ENCODE measurements at regions not wholly inside any gene's neighbourhood (a gene's known extent, or its start where the extent isn't known, plus 50 kb on each side); places are given as distances from the start of the nearest gene placed in this dataset.

GRCh38 chr5:125376059-125376641, 629.7 kb upstream of the ZNF608 start:
- intact Hi-C loops (cut with micrococcal nuclease): no loop called here
- Mint-ChIP-seq H3K36me3 (no peaks in the 10 kb centered on the region), H3K27me3 (ENCODE audit: low read depth in 2 of 2) (no peaks in the 10 kb centered on the region), H3K9me3 (no peaks in the 10 kb centered on the region), H3K27ac (no peak overlapping the region), H3K4me3 (no peak overlapping the region), H3K4me1 (no peaks in the 10 kb centered on the region)
- DNase-seq (no peak), ATAC-seq (no peak)
- Histone ChIP-seq H3K36me3 (ENCODE audit: control insufficient read depth, insufficient read depth, low read length) (no peaks in the 10 kb centered on the region), H3K27me3 (ENCODE audit: control insufficient read depth, insufficient read depth, low read length) (peaks cover 2% of the 10 kb centered on the region), H3K9me3 (ENCODE audit: control insufficient read depth, insufficient read depth, low read length) (no peaks in the 10 kb centered on the region), H3K27ac (ENCODE audit: low read length) (no peak overlapping the region), H3K4me1 (ENCODE audit: control insufficient read depth, insufficient read depth, low read length) (no peaks in the 10 kb centered on the region), H3K4me3 (ENCODE audit: low read length) (no peak overlapping the region)
- WGBS (ENCODE audit: insufficient coverage): 91% methylated on average over 12 of the region's 12 CpGs
- TF ChIP-seq CTCF (IDR thresholded peaks at IDR 0.05): no peak

- intact Hi-C loops (cut with micrococcal nuclease): no loop called here
- ATAC-seq: no peak
- WGBS (ENCODE audit: insufficient coverage): 100% methylated on average over 1 of the region's 1 CpG
Measured at GRCh38 chr5:125377141-125377540, 630.7 kb upstream of the ZNF608 start.

GRCh38 chr5:125381290-125381689, 634.9 kb upstream of the ZNF608 start:
- whole genome bisulfite sequencing (ENCODE audit: insufficient coverage): 100% methylated on average over 1 of the region's 6 CpGs
- Mint-ChIP-seq H3K4me1 (no peaks in the 10 kb centered on the region), H3K4me3 (no peak overlapping the region), H3K27me3 (ENCODE audit: low read depth in 2 of 2) (no peaks in the 10 kb centered on the region), H3K27ac (no peak overlapping the region), H3K9me3 (no peaks in the 10 kb centered on the region), H3K36me3 (no peaks in the 10 kb centered on the region)
- Histone ChIP-seq H3K4me1 (ENCODE audit: control insufficient read depth, insufficient read depth, low read length) (no peaks in the 10 kb centered on the region), H3K36me3 (ENCODE audit: control insufficient read depth, insufficient read depth, low read length) (no peaks in the 10 kb centered on the region), H3K27me3 (ENCODE audit: control insufficient read depth, insufficient read depth, low read length) (no peaks in the 10 kb centered on the region), H3K27ac (ENCODE audit: low read length) (no peak overlapping the region), H3K9me3 (ENCODE audit: control insufficient read depth, insufficient read depth, low read length) (no peaks in the 10 kb centered on the region), H3K4me3 (ENCODE audit: low read length) (no peak overlapping the region)
- TF ChIP-seq CTCF (IDR thresholded peaks at IDR 0.05): no peak
- intact Hi-C loops (cut with micrococcal nuclease): no loop called here
- ATAC-seq (no peak), DNase-seq (no peak)

More at GRCh38 chr5:125377141-125377540, 630.7 kb upstream of the ZNF608 start:
- TF ChIP-seq CTCF (IDR thresholded peaks at IDR 0.05): no peak
- Histone ChIP-seq H3K27me3 (ENCODE audit: control insufficient read depth, insufficient read depth, low read length) (peaks cover 2% of the 10 kb centered on the region), H3K9me3 (ENCODE audit: control insufficient read depth, insufficient read depth, low read length) (no peaks in the 10 kb centered on the region), H3K4me3 (ENCODE audit: low read length) (no peak overlapping the region), H3K4me1 (ENCODE audit: control insufficient read depth, insufficient read depth, low read length) (no peaks in the 10 kb centered on the region), H3K27ac (ENCODE audit: low read length) (no peak overlapping the region), H3K36me3 (ENCODE audit: control insufficient read depth, insufficient read depth, low read length) (no peaks in the 10 kb centered on the region)
- no peaks in the 10 kb centered on the region for H3K9me3 Mint-ChIP-seq
- no peak for DNase-seq
- no peak overlapping the region for H3K4me3 Mint-ChIP-seq
- H3K36me3 Mint-ChIP-seq: no peaks in the 10 kb centered on the region
- H3K4me1 Mint-ChIP-seq: no peaks in the 10 kb centered on the region
- H3K27me3 Mint-ChIP-seq (ENCODE audit: low read depth in 2 of 2): no peaks in the 10 kb centered on the region
- no peak overlapping the region for H3K27ac Mint-ChIP-seq

GRCh38 chr5:125384071-125384470, 637.6 kb upstream of the ZNF608 start:
- Mint-ChIP-seq H3K9me3 (no peaks in the 10 kb centered on the region), H3K27me3 (ENCODE audit: low read depth in 2 of 2) (no peaks in the 10 kb centered on the region), H3K4me3 (no peak overlapping the region), H3K36me3 (no peaks in the 10 kb centered on the region), H3K4me1 (no peaks in the 10 kb centered on the region), H3K27ac (no peak overlapping the region)
- DNase-seq (no peak), ATAC-seq (no peak)
- WGBS (ENCODE audit: insufficient coverage): 100% methylated on average over 1 of the region's 1 CpG
- Histone ChIP-seq H3K36me3 (ENCODE audit: control insufficient read depth, insufficient read depth, low read length) (no peaks in the 10 kb centered on the region), H3K4me1 (ENCODE audit: control insufficient read depth, insufficient read depth, low read length) (no peaks in the 10 kb centered on the region), H3K27me3 (ENCODE audit: control insufficient read depth, insufficient read depth, low read length) (no peaks in the 10 kb centered on the region), H3K27ac (ENCODE audit: low read length) (no peak overlapping the region), H3K9me3 (ENCODE audit: control insufficient read depth, insufficient read depth, low read length) (no peaks in the 10 kb centered on the region), H3K4me3 (ENCODE audit: low read length) (no peak overlapping the region)
- intact Hi-C loops (cut with micrococcal nuclease): no loop called here
- no peak for TF ChIP-seq CTCF (IDR thresholded peaks at IDR 0.05)

Data from natural killer cell (primary cell).